ENCODE measurements at regions not wholly inside any gene's neighbourhood (a gene's known extent, or its start where the extent isn't known, plus 50 kb on each side); places are given as distances from the start of the nearest gene placed in this dataset.

DNA sequence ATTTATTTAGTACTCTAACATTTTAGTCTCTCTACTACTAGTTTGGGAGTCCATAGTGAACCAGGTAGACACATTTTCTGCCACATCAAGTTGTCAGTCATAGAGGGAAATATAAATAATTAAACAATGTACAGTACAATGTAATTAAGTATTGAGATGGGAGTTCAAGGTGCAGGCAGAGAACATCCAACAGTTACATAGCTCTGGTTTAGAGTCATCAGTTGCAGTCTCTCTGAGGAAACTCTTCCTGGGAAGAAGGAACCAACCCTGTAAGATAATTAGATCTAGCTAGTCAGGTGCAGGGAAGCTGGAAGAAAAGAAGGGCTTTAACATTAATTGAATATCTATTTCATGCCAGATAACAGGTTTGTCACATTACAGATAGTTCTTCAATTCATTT, 457.9 kb upstream of the DYNLRB2 start:
- Mint-ChIP-seq H3K4me3 (no peak overlapping the region), H3K9me3 (peaks cover 10% of the 10 kb centered on the region), H3K36me3 (ENCODE audit: low read depth) (no peaks in the 10 kb centered on the region), H3K27ac (no peak overlapping the region), H3K4me1 (peaks cover 19% of the 10 kb centered on the region), H3K27me3 (ENCODE audit: insufficient read depth) (peaks cover 47% of the 10 kb centered on the region)
- Histone ChIP-seq H3K4me3 (ENCODE audit: low read length) (no peak overlapping the region), H3K4me1 (ENCODE audit: control insufficient read depth, insufficient read depth, low read length) (no peaks in the 10 kb centered on the region), H3K27me3 (ENCODE audit: control insufficient read depth, insufficient read depth, low read length, poor library complexity, severe bottlenecking) (peaks cover 44% of the 10 kb centered on the region), H3K9ac (ENCODE audit: extremely low read depth, low read length, poor library complexity, severe bottlenecking) (no peak overlapping the region), H3K27ac (ENCODE audit: low read depth, low read length) (no peak overlapping the region), H3K9me3 (ENCODE audit: control insufficient read depth, low read length) (no peaks in the 10 kb centered on the region), H3K36me3 (ENCODE audit: control insufficient read depth, insufficient read depth, low read length) (no peaks in the 10 kb centered on the region)
- no peak for DNase-seq
- no peak for TF ChIP-seq CTCF (conservative IDR thresholded peaks at IDR 0.05)

DNA sequence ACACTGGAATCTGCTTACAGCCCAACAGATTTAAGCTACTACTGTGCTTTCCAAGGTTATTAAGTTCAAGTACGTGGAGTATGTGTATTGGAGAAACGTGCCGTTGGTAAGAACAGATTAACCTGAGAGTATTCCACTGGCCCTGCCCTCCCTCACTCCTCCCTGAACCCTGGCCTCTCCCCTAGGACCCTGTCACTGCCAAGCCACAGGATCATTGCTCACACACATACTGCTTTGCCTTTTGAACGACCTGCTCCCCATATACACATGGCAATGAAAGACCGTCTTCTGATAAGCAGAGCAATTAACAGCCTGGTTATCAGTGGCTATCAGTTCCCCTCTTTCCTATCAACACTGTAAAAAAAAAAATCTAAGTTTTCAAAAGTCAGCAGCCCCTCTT, 458.9 kb upstream of the DYNLRB2 start:
- H3K27me3 Mint-ChIP-seq (ENCODE audit: insufficient read depth), result peaks cover 52% of the 10 kb centered on the region
- Histone ChIP-seq H3K9me3 (ENCODE audit: control insufficient read depth, low read length) (no peaks in the 10 kb centered on the region), H3K36me3 (ENCODE audit: control insufficient read depth, insufficient read depth, low read length) (no peaks in the 10 kb centered on the region), H3K27me3 (ENCODE audit: control insufficient read depth, insufficient read depth, low read length, poor library complexity, severe bottlenecking) (peaks cover 55% of the 10 kb centered on the region), H3K4me1 (ENCODE audit: control insufficient read depth, insufficient read depth, low read length) (no peaks in the 10 kb centered on the region), H3K27ac (ENCODE audit: low read depth, low read length) (no peak overlapping the region), H3K4me3 (ENCODE audit: low read length) (no peak overlapping the region), H3K9ac (ENCODE audit: extremely low read depth, low read length, poor library complexity, severe bottlenecking) (no peak overlapping the region)
- peaks cover 19% of the 10 kb centered on the region for H3K4me1 Mint-ChIP-seq
- WGBS, 2 experiments (ENCODE audit: insufficient coverage in 1 of 2, insufficient read length in 1 of 2), result 63 to 80% methylated on average over 2 to 5 of the region's 5 CpGs
- TF ChIP-seq CTCF (conservative IDR thresholded peaks at IDR 0.05), result no peak
- no peaks in the 10 kb centered on the region for H3K36me3 Mint-ChIP-seq (ENCODE audit: low read depth)
- H3K27ac Mint-ChIP-seq, result no peak overlapping the region
- H3K9me3 Mint-ChIP-seq, result peaks cover 10% of the 10 kb centered on the region
- H3K4me3 Mint-ChIP-seq, result no peak overlapping the region
- no peak for DNase-seq

DNA sequence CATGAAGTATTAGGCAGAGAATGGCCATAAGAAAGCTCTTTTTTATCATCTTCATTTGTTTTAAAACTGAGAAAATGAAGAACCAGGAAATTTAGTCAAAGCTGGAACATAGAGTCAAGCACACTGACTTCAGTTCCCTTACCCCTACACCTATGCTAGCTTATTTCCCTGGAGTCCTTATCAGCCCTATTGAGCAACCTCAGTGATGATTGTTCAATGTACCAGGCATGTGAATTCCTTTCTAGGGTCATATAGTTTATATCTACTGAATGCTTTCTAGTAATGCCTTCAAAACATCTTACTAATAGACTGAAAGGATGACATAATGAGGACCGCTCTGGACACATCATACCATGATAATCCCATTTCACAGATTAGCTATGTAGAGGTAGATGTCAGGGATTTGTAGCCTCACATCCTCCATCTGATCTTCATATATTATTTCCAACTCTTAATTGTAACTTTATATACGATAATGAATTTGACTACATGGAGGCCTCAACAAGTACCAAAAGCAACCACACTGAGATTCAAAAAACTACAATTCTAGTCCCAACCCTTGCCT, 460.4 kb upstream of the DYNLRB2 start:
- H3K9me3 Mint-ChIP-seq, result peaks cover 7% of the 10 kb centered on the region

More for the DNA sequence above, 460.4 kb upstream of the DYNLRB2 start:
- H3K9me3 ChIP-seq (ENCODE audit: control insufficient read depth, low read length), result no peaks in the 10 kb centered on the region
- H3K27ac Mint-ChIP-seq, result no peak overlapping the region
- H3K9ac ChIP-seq (ENCODE audit: extremely low read depth, low read length, poor library complexity, severe bottlenecking), result no peak overlapping the region
- H3K4me3 ChIP-seq (ENCODE audit: low read length), result no peak overlapping the region
- no peak for TF ChIP-seq CTCF (conservative IDR thresholded peaks at IDR 0.05)
- no peaks in the 10 kb centered on the region for H3K4me1 ChIP-seq (ENCODE audit: control insufficient read depth, insufficient read depth, low read length)
- no peak for DNase-seq
- peaks cover 62% of the 10 kb centered on the region for H3K27me3 ChIP-seq (ENCODE audit: control insufficient read depth, insufficient read depth, low read length, poor library complexity, severe bottlenecking)
- no peak overlapping the region for H3K27ac ChIP-seq (ENCODE audit: low read depth, low read length)
- no peaks in the 10 kb centered on the region for H3K36me3 ChIP-seq (ENCODE audit: control insufficient read depth, insufficient read depth, low read length)
- H3K4me1 Mint-ChIP-seq, result peaks cover 19% of the 10 kb centered on the region
- H3K36me3 Mint-ChIP-seq (ENCODE audit: low read depth), result no peaks in the 10 kb centered on the region
- H3K4me3 Mint-ChIP-seq, result no peak overlapping the region
- 100% methylated on average over 2 of the region's 2 CpGs; no CpG with 5 or more reads in 1 of the 2 experiments for WGBS, 2 experiments (ENCODE audit: insufficient coverage in 1 of 2, insufficient read length in 1 of 2)
- H3K27me3 Mint-ChIP-seq (ENCODE audit: insufficient read depth), result peaks cover 57% of the 10 kb centered on the region
